ENCODE measurements at regions not wholly inside any gene's neighbourhood (a gene's known extent, or its start where the extent isn't known, plus 50 kb on each side); places are given as distances from the start of the nearest gene placed in this dataset.

GRCh38 chr10:21060626-21061025, 163.5 kb upstream of the NEBL start:
- no peak for DNase-seq (ENCODE audit: low spot score)
- TF ChIP-seq CTCF (IDR thresholded peaks at IDR 0.05; ENCODE audit: extremely low read depth, insufficient read depth, missing control alignments), result no peak
- in situ Hi-C loops (cut with MboI; ENCODE audit: low pct_unique_long_range_greater_than_20kb, low sequenced_read_pairs, unreplicated experiment), result no loop called here

GRCh38 chr10:21057989-21058388, 160.9 kb upstream of the NEBL start:
- in situ Hi-C loops (cut with MboI; ENCODE audit: low pct_unique_long_range_greater_than_20kb, low sequenced_read_pairs, unreplicated experiment), result no loop called here
- TF ChIP-seq CTCF (IDR thresholded peaks at IDR 0.05; ENCODE audit: extremely low read depth, insufficient read depth, missing control alignments), result no peak
- DNase-seq (ENCODE audit: low spot score), result no peak

GRCh38 chr10:21057436-21057835, 160.3 kb upstream of the NEBL start:
- in situ Hi-C loops (cut with MboI; ENCODE audit: low pct_unique_long_range_greater_than_20kb, low sequenced_read_pairs, unreplicated experiment), result no loop called here
- TF ChIP-seq CTCF (IDR thresholded peaks at IDR 0.05; ENCODE audit: extremely low read depth, insufficient read depth, missing control alignments), result no peak
- no peak for DNase-seq (ENCODE audit: low spot score)

- in situ Hi-C loops (cut with MboI; ENCODE audit: low pct_unique_long_range_greater_than_20kb, low sequenced_read_pairs, unreplicated experiment), result no loop called here
- no peak for TF ChIP-seq CTCF (IDR thresholded peaks at IDR 0.05; ENCODE audit: extremely low read depth, insufficient read depth, missing control alignments)
- no peak for DNase-seq (ENCODE audit: low spot score)
Observed at GRCh38 chr10:21056461-21056860, 159.3 kb upstream of the NEBL start.

- in situ Hi-C loops (cut with MboI; ENCODE audit: low pct_unique_long_range_greater_than_20kb, low sequenced_read_pairs, unreplicated experiment), result no loop called here
- TF ChIP-seq CTCF (IDR thresholded peaks at IDR 0.05; ENCODE audit: extremely low read depth, insufficient read depth, missing control alignments), result no peak
- no peak for DNase-seq (ENCODE audit: low spot score)
Observed at GRCh38 chr10:21055339-21056135, 158.4 kb upstream of the NEBL start.

- in situ Hi-C loops (cut with MboI; ENCODE audit: low pct_unique_long_range_greater_than_20kb, low sequenced_read_pairs, unreplicated experiment), result no loop called here
- no peak for DNase-seq (ENCODE audit: low spot score)
- no peak for TF ChIP-seq CTCF (IDR thresholded peaks at IDR 0.05; ENCODE audit: extremely low read depth, insufficient read depth, missing control alignments)
Observed at GRCh38 chr10:21053953-21054690, 157.0 kb upstream of the NEBL start.

Measured in GM13977 (cell line).